ENCODE measurements at regions not wholly inside any gene's neighbourhood (a gene's known extent, or its start where the extent isn't known, plus 50 kb on each side); places are given as distances from the start of the nearest gene placed in this dataset.

GRCh38 chr4:178196751-178197374 is 754.6 kb upstream of the AGA start:
- TF ChIP-seq CTCF (IDR thresholded peaks at IDR 0.05): no peak
- TF ChIP-seq POLR2A (IDR thresholded peaks at IDR 0.05): no peak
